Stimulated activated CD8-positive, alpha-beta memory T cell treated with anti-CD3 and anti-CD28 coated beads, Interleukin-4, amount 100 ng/mL, for 48 hours (primary cell): ENCODE measurements at regions not wholly inside any gene's neighbourhood (a gene's known extent, or its start where the extent isn't known, plus 50 kb on each side); places are given as distances from the start of the nearest gene placed in this dataset.
A peak's percentile ranks its signal among the peaks of the same experiment; 100 is the strongest.
"Not testable (repeated sequence)": the region's sequence is repeated elsewhere in the genome, so short reads cannot be mapped to it uniquely, and the experiment has no call there.

ENCODE experiments used
- DNase-seq: peaks from one replicate; pipeline ENCODE4 v3.0.0-alpha.2; 2020

GRCh38 chr6:144630857-144631256 lies 345.7 kb downstream of the UTRN start:
- DNase-seq, result no peak

- no peak for DNase-seq
Observed at GRCh38 chr6:144632266-144632665, 347.1 kb downstream of the UTRN start.

- no peak for DNase-seq
Observed at GRCh38 chr6:144633886-144634285, 348.8 kb downstream of the UTRN start.

GRCh38 chr6:144634371-144634770 lies 349.2 kb downstream of the UTRN start:
- no peak for DNase-seq

- no peak for DNase-seq
Observed at GRCh38 chr6:144635051-144635450, 349.9 kb downstream of the UTRN start.

GRCh38 chr6:144636025-144636424 lies 350.9 kb downstream of the UTRN start:
- DNase-seq, result not testable (repeated sequence)

GRCh38 chr6:144637541-144637940 lies 352.4 kb downstream of the UTRN start:
- DNase-seq, result no peak

GRCh38 chr6:144639654-144640053 lies 354.5 kb downstream of the UTRN start:
- DNase-seq, result no peak

GRCh38 chr6:144641286-144641685 lies 356.2 kb downstream of the UTRN start:
- DNase-seq, result no peak

GRCh38 chr6:144644776-144645175 lies 359.6 kb downstream of the UTRN start:
- no peak for DNase-seq

GRCh38 chr6:144646093-144647056 lies 361.2 kb downstream of the UTRN start:
- DNase-seq, result no peak

GRCh38 chr6:144647406-144647964 lies 362.4 kb downstream of the UTRN start:
- DNase-seq, result no peak

GRCh38 chr6:144647971-144648651 lies 363.0 kb downstream of the UTRN start:
- no peak for DNase-seq

- no peak for DNase-seq
Observed at GRCh38 chr6:144649085-144649484, 363.9 kb downstream of the UTRN start.

- DNase-seq, result no peak
Observed at GRCh38 chr6:144651234-144651633, 366.1 kb downstream of the UTRN start.

GRCh38 chr6:144652292-144652891 lies 367.3 kb downstream of the UTRN start:
- DNase-seq, result no peak

- DNase-seq, result no peak
Observed at GRCh38 chr6:144653885-144654505, 368.9 kb downstream of the UTRN start.

GRCh38 chr6:144654506-144654905 lies 369.4 kb downstream of the UTRN start:
- no peak for DNase-seq

- DNase-seq, result no peak
Observed at GRCh38 chr6:144655376-144655775, 370.2 kb downstream of the UTRN start.

GRCh38 chr6:144657691-144658090 lies 372.6 kb downstream of the UTRN start:
- DNase-seq, result no peak

GRCh38 chr6:144659202-144660182 lies 374.4 kb downstream of the UTRN start:
- DNase-seq, result peak; percentile 26
